K562 (cell line): ENCODE measurements at regions not wholly inside any gene's neighbourhood (a gene's known extent, or its start where the extent isn't known, plus 50 kb on each side); places are given as distances from the start of the nearest gene placed in this dataset.

Experiments
- CREBBP ChIP-seq: IDR thresholded peaks from one replicate; pipeline ENCODE4 v1.6.1; 2012; ENCODE audit warnings: low read depth, mild to moderate bottlenecking, control low read depth, inconsistent platforms, low read length
- MLLT1 ChIP-seq, 2 experiments: fragments of 450-650 bp; IDR thresholded peaks; 2 replicates each; pipeline ENCODE4 v1.6.1; 2016
- RBBP5 ChIP-seq: fragments of 200-600 bp; sonication (generic); IDR thresholded peaks from 2 replicates; pipeline ENCODE4 v1.6.1; 2012; ENCODE audit warnings: borderline replicate concordance, mild to moderate bottlenecking, low read length, control low read depth, inconsistent platforms; ENCODE audit not compliant: insufficient read depth, poor library complexity, severe bottlenecking
- SMARCA5 ChIP-seq: fragments of 450-650 bp; IDR thresholded peaks from 2 replicates; pipeline ENCODE4 v1.6.1; 2016
- U2AF1 ChIP-seq: fragments of 200-400 bp; formaldehyde crosslinking; optimal IDR thresholded peaks from 2 replicates; pipeline ENCODE3; 2017; ENCODE audit warnings: mild to moderate bottlenecking, low read depth, low read length, moderate library complexity
- TF ChIP-seq, protein P1 (sequence below), 2 experiments: fragments of 150-350 bp in 1 of 2; IDR thresholded peaks; 2 replicates each; pipeline ENCODE4 v1.6.1; 2012 to 2016; ENCODE audit warnings: low read depth in 2 of 2, low read length in 2 of 2, mild to moderate bottlenecking in 1 of 2, moderate library complexity in 1 of 2

DNA sequence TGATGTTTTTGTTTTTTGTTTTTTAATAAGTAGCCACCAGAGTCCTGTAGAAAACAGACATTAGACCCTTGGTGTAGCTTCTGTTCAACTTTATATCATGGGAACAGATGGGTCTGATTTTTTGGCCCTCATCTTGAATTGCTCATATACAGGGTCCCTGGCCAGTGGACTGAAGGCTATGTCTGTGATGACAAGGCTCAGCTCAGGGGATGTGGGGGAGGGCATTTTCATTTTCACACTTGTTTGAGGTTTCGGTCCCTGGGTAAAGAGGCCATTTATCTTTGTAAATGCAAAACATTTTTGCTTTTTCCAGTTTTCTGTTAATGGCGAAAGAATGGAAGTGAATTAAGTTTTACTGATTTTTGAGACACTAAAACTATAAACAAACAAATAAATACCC, 257.6 kb upstream of the PHYHIPL start (continued):
- TF ChIP-seq MLLT1 (IDR thresholded peaks at IDR 0.05) (no peak), CREBBP (no peak), SMARCA5 (no peak), U2AF1 (no peak), RBBP5 (no peak)
- TF ChIP-seq, protein P1, sequence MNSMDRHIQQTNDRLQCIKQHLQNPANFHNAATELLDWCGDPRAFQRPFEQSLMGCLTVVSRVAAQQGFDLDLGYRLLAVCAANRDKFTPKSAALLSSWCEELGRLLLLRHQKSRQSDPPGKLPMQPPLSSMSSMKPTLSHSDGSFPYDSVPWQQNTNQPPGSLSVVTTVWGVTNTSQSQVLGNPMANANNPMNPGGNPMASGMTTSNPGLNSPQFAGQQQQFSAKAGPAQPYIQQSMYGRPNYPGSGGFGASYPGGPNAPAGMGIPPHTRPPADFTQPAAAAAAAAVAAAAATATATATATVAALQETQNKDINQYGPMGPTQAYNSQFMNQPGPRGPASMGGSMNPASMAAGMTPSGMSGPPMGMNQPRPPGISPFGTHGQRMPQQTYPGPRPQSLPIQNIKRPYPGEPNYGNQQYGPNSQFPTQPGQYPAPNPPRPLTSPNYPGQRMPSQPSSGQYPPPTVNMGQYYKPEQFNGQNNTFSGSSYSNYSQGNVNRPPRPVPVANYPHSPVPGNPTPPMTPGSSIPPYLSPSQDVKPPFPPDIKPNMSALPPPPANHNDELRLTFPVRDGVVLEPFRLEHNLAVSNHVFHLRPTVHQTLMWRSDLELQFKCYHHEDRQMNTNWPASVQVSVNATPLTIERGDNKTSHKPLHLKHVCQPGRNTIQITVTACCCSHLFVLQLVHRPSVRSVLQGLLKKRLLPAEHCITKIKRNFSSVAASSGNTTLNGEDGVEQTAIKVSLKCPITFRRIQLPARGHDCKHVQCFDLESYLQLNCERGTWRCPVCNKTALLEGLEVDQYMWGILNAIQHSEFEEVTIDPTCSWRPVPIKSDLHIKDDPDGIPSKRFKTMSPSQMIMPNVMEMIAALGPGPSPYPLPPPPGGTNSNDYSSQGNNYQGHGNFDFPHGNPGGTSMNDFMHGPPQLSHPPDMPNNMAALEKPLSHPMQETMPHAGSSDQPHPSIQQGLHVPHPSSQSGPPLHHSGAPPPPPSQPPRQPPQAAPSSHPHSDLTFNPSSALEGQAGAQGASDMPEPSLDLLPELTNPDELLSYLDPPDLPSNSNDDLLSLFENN (IDR thresholded peaks at IDR 0.05; ENCODE audit: low read depth in 2 of 2, low read length in 2 of 2) = no peak
